NOMO-1 treated with dmso at 0.1 percent for 144 hours (cell line): ENCODE measurements at regions not wholly inside any gene's neighbourhood (a gene's known extent, or its start where the extent isn't known, plus 50 kb on each side); places are given as distances from the start of the nearest gene placed in this dataset.

Experiments used
- DNase-seq: peaks from one replicate; lab custom pipeline; 2025; ENCODE audit not compliant: unreplicated experiment; lab: John Stamatoyannopoulos, UW

- DNase-seq: no peak
Measured at GRCh38 chr9:82149501-82149946, 161.0 kb downstream of the SPATA31D1 start.

- DNase-seq: no peak
Measured at GRCh38 chr9:82152181-82152580, 163.6 kb downstream of the SPATA31D1 start.

DNA sequence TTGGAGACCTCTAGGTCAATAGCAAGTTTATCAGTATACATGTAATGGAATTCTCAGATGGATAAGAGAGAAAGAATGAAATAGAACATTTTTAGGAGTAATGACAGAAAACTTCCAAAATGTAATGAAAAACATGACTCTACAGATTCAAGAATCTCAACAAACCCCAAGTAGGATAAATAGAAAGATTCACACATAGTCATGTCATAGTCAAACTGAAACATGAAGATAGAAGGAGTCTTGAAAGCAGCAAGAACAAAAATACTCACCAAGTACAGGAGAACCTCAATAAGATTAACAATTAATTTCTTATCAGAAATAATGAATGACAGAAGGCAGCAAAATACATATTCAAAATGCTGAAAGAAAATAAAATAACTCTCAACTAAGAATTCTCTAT is 164.5 kb downstream of the SPATA31D1 start:
- no peak for DNase-seq

DNA sequence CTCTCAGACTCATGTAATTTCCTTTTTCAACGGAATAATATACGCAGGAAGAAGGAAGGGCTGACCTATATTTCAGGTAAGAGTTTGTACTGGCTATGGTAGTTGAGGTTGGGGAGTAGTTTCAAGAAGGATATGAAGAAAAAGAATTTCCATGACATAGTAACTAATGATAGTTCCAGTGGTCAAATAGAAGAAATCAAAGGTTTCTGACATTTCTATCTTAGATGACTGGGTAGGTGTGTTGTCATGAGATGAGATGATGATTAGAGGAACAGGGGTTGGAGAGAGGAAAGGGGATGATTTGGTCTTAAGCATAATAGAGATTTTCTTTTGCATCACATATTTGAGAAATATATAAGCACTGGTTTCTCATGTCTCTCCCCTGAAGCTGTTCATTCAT is 166.0 kb downstream of the SPATA31D1 start:
- DNase-seq: no peak

DNA sequence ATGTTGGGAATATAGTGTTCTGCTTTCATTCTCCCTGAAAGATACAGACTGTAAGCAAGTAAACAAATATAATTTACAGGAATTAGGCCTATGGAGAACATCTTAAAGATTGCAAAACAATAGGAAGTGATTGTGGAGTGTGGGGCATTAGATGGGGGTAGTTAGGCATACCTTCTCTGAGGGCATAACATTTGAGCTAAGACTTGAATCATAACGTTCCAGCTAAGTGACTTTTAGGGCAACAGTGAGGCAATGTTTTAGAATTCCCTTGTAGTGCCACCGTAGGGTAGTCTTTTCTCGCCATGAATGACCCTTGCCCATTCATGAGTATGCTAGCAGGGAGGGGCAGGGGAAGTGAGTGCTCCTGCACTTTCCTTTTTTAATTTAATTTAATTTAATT is 173.3 kb downstream of the SPATA31D1 start:
- DNase-seq: no peak

DNA sequence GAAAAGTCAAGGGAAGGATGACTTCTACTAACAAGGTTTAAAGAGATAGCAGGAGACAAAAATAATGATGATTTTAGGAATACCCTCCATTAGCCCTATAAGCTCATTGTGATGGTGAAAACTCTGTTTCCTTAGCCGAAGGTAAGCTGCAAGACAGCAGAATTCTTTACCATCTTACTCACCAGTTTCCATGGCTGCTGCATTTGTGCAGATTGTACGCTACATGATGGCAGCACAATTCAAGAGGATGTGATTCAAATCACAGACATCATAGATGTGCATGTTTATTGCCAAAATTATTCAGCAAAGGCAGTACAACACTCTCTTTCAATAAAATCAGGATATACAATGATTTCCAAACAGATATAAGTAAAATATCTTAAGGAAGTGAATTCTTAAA is 175.6 kb downstream of the SPATA31D1 start:
- DNase-seq: no peak

GRCh38 chr9:82167296-82167695 is 178.7 kb downstream of the SPATA31D1 start:
- no peak for DNase-seq

GRCh38 chr9:82168585-82168984 is 180.0 kb downstream of the SPATA31D1 start:
- no peak for DNase-seq

DNA sequence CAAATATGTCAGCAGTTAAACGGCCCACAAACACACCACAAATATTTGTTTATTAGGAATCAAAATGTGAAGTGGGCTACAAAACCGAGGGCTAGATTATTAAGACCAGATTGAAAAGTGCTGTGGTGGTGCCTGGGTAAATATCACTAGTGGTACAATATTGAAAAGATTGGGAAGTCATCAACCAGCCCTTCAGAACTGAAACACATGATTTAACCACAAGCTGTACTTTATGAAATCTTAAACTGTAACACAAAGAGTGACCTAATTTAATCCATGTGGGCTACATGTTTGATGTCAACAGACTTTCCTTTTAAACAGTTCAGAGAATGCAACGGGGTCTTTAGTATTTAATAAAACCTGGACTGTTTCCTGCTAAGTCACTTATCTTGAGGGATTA is 182.3 kb downstream of the SPATA31D1 start:
- DNase-seq: no peak

DNA sequence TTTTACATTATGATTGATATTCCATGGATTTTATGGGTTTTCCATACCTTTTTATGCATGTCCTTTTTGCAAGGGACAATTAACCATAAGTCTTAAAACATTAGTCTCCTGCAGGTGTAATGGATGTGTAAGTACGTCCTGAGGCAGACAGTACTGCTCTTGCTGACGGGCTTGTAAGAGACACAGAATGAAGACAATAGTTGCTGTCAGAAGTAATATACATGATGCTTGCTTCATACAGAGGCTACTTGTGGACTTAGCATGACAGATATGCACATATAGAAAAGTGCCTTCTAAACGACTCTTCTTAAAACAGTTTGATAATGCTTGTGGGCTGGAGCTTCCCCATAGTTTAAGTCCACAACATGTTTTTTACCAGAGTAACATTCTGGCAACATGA is 182.7 kb downstream of the SPATA31D1 start:
- no peak for DNase-seq

DNA sequence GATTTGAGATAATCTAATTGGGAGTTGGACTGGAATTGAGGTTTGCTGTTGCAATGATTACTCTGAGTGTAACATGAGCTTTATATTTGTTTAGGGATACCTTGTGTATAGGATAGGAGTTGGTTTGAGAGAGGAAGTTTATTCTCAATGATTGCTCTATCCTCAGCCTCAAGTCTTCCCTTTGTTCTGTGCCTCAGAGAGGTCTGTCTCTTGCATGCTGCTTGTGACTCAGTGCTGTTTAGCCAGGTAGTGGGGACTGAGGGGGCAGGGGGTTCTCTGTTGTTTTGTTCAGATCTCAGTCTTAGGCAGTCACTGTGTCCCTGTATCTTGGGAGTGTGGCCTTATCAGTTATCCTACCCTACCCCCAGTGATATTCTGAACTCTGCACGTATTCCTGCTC is 192.1 kb downstream of the SPATA31D1 start:
- DNase-seq: no peak

- no peak for DNase-seq
Measured at GRCh38 chr9:82183181-82183860, 194.7 kb downstream of the SPATA31D1 start.

GRCh38 chr9:82184524-82184923 is 196.0 kb downstream of the SPATA31D1 start:
- DNase-seq: no peak

DNA sequence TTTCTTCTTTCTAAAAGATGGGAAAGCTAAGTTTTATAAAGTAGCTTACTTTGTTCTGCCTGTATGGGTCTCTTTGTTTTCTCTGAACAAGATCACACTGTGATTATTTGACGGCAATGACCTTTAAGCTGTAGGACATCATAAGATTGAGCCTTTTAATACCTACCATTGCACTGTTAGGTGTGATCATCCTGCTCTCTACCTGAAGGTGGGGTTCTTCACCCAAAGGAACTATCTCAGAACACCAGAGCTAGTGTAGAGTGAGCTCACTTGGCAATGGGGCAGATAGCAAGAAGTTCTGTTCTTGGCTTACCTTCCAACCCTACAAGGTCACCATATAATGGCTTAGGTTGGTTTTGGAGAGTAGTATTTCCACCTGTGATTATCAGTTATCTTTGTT is 200.2 kb downstream of the SPATA31D1 start:
- no peak for DNase-seq

DNA sequence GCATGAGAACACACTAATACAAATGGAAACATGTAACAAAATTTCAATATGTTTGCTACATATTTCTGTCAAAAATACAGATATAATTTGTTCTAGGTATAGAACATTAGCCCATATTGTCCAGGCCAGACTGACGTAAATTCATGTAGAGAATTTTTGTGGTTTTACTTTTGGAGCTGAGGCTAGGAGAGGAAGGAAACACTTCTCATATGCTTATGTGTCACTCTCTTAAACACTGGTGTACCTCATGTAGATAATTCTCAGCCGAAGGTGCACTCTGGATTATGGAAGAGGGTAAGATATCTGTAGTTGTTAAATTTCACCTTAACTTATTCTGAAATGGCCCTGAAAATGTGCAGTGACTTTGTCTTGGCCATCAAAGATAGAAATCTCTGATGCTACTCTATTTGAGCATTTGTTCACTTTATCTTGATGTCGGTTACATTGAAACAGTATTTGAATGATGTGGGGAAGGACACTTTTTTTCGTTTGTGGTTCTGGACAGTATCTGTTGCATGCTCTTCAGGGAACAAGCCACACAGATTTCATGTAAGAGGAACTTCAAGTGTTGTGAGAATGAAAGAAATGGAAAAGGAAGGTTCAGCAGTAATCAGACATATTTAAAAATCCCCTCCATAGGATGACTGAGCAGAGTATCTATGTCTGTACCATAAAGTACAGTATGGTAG is 202.7 kb downstream of the SPATA31D1 start:
- no peak for DNase-seq

DNA sequence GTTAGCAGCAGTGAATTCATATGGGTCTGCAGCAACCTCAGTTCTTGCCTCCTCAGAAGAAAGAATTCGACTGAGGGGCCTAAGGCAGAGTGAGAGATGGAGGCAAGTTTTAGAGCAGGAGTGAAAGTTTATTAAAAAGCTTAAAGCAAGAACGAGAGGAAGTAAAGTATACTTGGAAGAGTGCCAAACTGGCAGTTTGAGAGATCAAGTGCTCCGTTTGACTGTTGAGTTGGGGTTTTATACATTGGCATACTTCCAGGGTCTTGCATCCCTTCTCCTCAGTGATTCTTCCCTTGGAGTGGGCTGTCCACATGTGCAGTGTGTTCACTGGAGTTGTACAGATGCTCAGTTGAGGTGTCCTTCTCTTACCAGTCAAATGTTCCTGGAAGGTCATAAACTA is 203.6 kb downstream of the SPATA31D1 start:
- DNase-seq: no peak

- DNase-seq: no peak
Measured at GRCh38 chr9:82196622-82197441, 208.3 kb downstream of the SPATA31D1 start.

DNA sequence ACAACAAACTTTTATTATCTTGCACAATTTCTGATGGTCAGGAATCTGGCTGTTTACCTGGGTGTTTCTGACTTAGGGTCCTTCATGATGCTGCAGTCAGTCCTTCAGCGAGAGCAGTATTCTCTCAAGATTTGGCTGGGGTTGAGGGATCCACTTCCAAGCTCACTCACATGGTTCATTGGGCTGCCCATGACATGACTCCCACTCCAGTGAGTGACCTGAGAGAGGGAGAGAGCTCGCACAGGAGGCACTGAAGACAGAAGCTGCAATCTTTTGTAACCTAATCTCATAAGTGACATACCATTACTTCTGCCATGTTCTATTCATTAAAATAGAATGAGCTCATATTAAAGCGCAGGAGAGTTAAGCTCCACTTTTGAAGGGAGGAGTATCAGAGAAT is 212.6 kb downstream of the SPATA31D1 start:
- no peak for DNase-seq

DNA sequence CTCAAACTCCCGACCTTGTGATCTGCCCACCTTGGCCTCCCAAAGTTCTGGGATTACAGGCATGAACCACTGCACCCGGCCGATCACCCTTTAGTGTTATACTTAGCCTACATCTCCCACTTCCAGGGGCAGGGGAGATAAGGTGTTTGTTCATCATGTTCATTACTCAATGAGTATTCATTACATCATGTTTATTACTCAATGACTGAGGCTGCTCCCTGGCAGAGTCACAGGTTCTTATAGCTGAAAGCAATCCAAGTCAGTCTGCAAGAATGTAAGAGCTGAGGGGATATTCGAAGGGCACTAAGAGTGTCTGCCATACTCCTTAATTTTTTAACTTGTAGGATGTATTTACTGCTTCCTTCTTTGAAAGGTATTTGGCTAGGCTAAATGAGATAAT is 214.2 kb downstream of the SPATA31D1 start:
- no peak for DNase-seq

- no peak for DNase-seq
Measured at GRCh38 chr9:82206490-82206889, 217.9 kb downstream of the SPATA31D1 start.

DNA sequence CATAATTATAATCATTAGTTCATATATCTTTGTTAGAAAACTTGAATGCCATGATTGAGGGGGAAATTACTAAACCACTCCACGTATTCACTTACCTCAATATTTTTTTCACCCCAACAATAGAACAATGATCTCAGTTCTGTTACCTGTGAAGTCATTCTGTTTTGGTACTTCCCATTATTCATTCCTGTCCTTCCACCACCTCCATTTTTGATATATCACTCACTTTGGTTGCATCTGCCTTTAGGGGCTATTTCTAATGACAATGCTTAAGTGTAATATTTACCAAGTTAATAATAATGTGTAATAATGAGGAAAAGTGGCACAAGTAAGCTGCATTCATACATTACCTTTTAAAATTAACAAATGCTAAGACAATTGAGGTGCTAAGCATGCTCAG is 218.4 kb downstream of the SPATA31D1 start:
- DNase-seq: no peak
